Mesendoderm (in vitro differentiated cells): ENCODE measurements at regions not wholly inside any gene's neighbourhood (a gene's known extent, or its start where the extent isn't known, plus 50 kb on each side); places are given as distances from the start of the nearest gene placed in this dataset.

Experiments
- DNase-seq: peaks from one replicate; pipeline ENCODE4 v3.0.0; 2013
- H2AK5ac ChIP-seq: 2 replicates; pipeline ENCODE4 v1.6.1; 2013; ENCODE audit warnings: low read length, inconsistent platforms
- H2BK120ac ChIP-seq: 2 replicates; pipeline ENCODE4 v1.6.1; 2013; ENCODE audit warnings: low read depth, mild to moderate bottlenecking, low read length, moderate library complexity, mixed read lengths
- H2BK15ac ChIP-seq: replicated peaks from 2 replicates; pipeline ENCODE4 v1.6.1; 2013; ENCODE audit warnings: low read depth, mild to moderate bottlenecking, moderate library complexity
- H2BK5ac ChIP-seq: 2 replicates; pipeline ENCODE4 v1.6.1; 2013; ENCODE audit warnings: low read length, inconsistent platforms
- H3K18ac ChIP-seq: 2 replicates; pipeline ENCODE4 v1.6.1; 2013; ENCODE audit warnings: mild to moderate bottlenecking, low read length, mixed read lengths
- H3K23ac ChIP-seq: one replicate; pipeline ENCODE4 v1.6.1; 2013; ENCODE audit warnings: low read length
- H3K27ac ChIP-seq: 2 replicates; pipeline ENCODE4 v1.5.1; 2013; ENCODE audit warnings: low read depth, mild to moderate bottlenecking, inconsistent platforms, low read length, moderate library complexity
- H3K27me3 ChIP-seq: 2 replicates; pipeline ENCODE4 v1.6.1; 2013; ENCODE audit warnings: low read length, control low read depth, mild to moderate bottlenecking, inconsistent platforms; ENCODE audit not compliant: insufficient read depth, poor library complexity
- H3K36me3 ChIP-seq: 2 replicates; pipeline ENCODE4 v1.6.1; 2013; ENCODE audit warnings: low read length, inconsistent platforms; ENCODE audit not compliant: control insufficient read depth, insufficient read depth
- H3K4ac ChIP-seq: one replicate; pipeline ENCODE4 v1.6.1; 2013; ENCODE audit warnings: low read depth, mild to moderate bottlenecking, low read length, moderate library complexity
- H3K4me1 ChIP-seq: 2 replicates; pipeline ENCODE4 v1.6.1; 2013; ENCODE audit warnings: low read depth, low read length, inconsistent platforms; ENCODE audit not compliant: control insufficient read depth
- H3K4me2 ChIP-seq: 2 replicates; pipeline ENCODE4 v1.6.1; 2013; ENCODE audit warnings: low read length
- H3K4me3 ChIP-seq: 2 replicates; pipeline ENCODE4 v1.5.1; 2013; ENCODE audit warnings: mild to moderate bottlenecking, low read length
- H3K56ac ChIP-seq: one replicate; pipeline ENCODE4 v1.6.1; 2013; ENCODE audit warnings: low read length
- H3K79me1 ChIP-seq: 2 replicates; pipeline ENCODE4 v1.6.1; 2013; ENCODE audit warnings: low read length, inconsistent platforms
- H3K79me2 ChIP-seq: 2 replicates; pipeline ENCODE4 v1.6.1; 2013; ENCODE audit warnings: mild to moderate bottlenecking, low read length; ENCODE audit not compliant: control insufficient read depth, insufficient read depth
- H3K9ac ChIP-seq: 2 replicates; pipeline ENCODE4 v1.6.1; 2013; ENCODE audit warnings: low read length, inconsistent platforms
- H4K5ac ChIP-seq: one replicate; pipeline ENCODE4 v1.6.1; 2013; ENCODE audit warnings: low read length
- H4K8ac ChIP-seq: one replicate; pipeline ENCODE4 v1.6.1; 2013; ENCODE audit warnings: low read depth, mild to moderate bottlenecking, control low read depth, low read length, moderate library complexity
- WGBS: extraction: QIAGEN DNeasy Blood & Tissue Kit; methylation state at CpG from one replicate; pipeline ENCODE4 v1.1.7; 2013; ENCODE audit warnings: low lambda C conversion rate, missing lambda C conversion rate; ENCODE audit not compliant: insufficient coverage; ENCODE audit errors: extremely low coverage; 5-methylcytosine and 5-hydroxymethylcytosine counted together

GRCh38 chr18:27235218-27235870, 50.2 kb upstream of the CHST9 start:
- DNase-seq, result no peak
- no peaks in the 10 kb centered on the region for H3K79me1 ChIP-seq
- H3K36me3 ChIP-seq, result no peaks in the 10 kb centered on the region
- no peak overlapping the region for H3K9ac ChIP-seq
- no peak overlapping the region for H3K4me2 ChIP-seq
- H3K4me1 ChIP-seq, result peaks cover 4% of the 10 kb centered on the region
- no peak overlapping the region for H3K56ac ChIP-seq
- peak overlapping the region; percentile 68 for H3K18ac ChIP-seq
- H3K79me2 ChIP-seq, result no peaks in the 10 kb centered on the region
- H4K5ac ChIP-seq, result no peak overlapping the region
- H3K27me3 ChIP-seq, result no peaks in the 10 kb centered on the region
- no peak overlapping the region for H4K8ac ChIP-seq
- H2BK15ac ChIP-seq, result no peak overlapping the region
- no peak overlapping the region for H3K23ac ChIP-seq
- H2BK5ac ChIP-seq, result no peak overlapping the region
- H3K4ac ChIP-seq, result no peak overlapping the region
- H2BK120ac ChIP-seq, result no peak overlapping the region
- H3K4me3 ChIP-seq, result no peak overlapping the region
- no CpG with 5 or more reads among the region's 4 CpGs for WGBS
- no peak overlapping the region for H2AK5ac ChIP-seq
- H3K27ac ChIP-seq, result no peak overlapping the region
